ENCODE measurements at regions not wholly inside any gene's neighbourhood (a gene's known extent, or its start where the extent isn't known, plus 50 kb on each side); places are given as distances from the start of the nearest gene placed in this dataset.

DNA sequence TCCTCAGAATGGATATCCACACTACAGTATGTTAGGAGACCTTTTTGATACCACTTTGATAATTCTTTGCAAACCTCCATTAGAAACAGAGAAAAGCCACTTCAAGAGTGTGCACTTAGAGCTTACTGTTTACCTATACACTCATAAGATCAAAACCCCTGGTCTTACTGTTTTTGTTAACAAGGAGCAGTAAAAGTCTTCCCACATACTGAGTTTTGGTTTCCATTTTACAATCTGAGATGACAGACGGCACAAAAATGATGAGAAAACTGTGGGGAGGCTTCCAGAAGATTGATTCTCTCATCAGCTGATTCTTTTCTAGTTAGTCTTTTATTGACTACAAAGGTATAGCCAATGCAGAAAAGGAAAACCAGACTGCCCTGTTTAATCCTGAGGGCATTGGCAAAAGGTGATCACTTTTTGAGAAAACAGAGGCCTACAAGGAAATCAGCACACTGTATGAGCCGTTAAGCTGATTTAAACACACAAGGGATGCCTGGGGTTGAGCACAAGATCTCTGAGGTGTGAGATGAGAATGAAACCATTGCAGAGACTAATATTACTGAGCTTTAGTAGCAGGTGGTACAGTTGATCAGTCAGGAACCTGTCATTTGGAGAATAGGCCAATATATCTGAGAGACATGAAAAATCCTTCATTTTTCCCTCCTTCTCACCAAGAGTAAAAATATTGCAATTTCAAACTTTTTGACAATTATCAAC, 368.6 kb downstream of the GRB14 start:
- H3K27me3 ChIP-seq (replicated peaks; ENCODE audit: insufficient read depth) = peaks cover 6% of the 10 kb centered on the region; the same call in 1 of the 2 replicates
- H3K27ac ChIP-seq = no peak overlapping the region
- no peaks in the 10 kb centered on the region for H3K9me3 ChIP-seq (ENCODE audit: low read depth)
- H3K9ac ChIP-seq = no peak overlapping the region
- no peaks in the 10 kb centered on the region for H3K4me1 ChIP-seq (ENCODE audit: insufficient read depth)
- no peaks in the 10 kb centered on the region for H3F3A ChIP-seq (ENCODE audit: insufficient read depth)
- no peak for TF ChIP-seq EZH2phosphoT487 (IDR thresholded peaks at IDR 0.05; ENCODE audit: insufficient read depth, low read depth)
- no peak for TF ChIP-seq EZH2 (IDR thresholded peaks at IDR 0.05; ENCODE audit: insufficient read depth, poor library complexity, severe bottlenecking)
- no peak for DNase-seq
- in situ Hi-C loops (cut with MboI) = no loop called here
- H3K79me2 ChIP-seq (ENCODE audit: insufficient read depth) = no peaks in the 10 kb centered on the region
- no peak overlapping the region for H3K4me3 ChIP-seq
- no peak overlapping the region for H2AFZ ChIP-seq
- no peaks in the 10 kb centered on the region for H4K20me1 ChIP-seq (ENCODE audit: insufficient read depth)
- no peak overlapping the region for H3K4me2 ChIP-seq (ENCODE audit: unreplicated experiment)
- WGBS, 2 experiments (ENCODE audit: low coverage in 1 of 2, low lambda C conversion rate in 2 of 2, missing lambda C conversion rate in 2 of 2) = 17 to 22% methylated on average over 2 of the region's 2 CpGs
- H3K36me3 ChIP-seq (ENCODE audit: low read depth) = no peaks in the 10 kb centered on the region
- no peaks in the 10 kb centered on the region for H3K9me2 ChIP-seq (ENCODE audit: insufficient read depth)

DNA sequence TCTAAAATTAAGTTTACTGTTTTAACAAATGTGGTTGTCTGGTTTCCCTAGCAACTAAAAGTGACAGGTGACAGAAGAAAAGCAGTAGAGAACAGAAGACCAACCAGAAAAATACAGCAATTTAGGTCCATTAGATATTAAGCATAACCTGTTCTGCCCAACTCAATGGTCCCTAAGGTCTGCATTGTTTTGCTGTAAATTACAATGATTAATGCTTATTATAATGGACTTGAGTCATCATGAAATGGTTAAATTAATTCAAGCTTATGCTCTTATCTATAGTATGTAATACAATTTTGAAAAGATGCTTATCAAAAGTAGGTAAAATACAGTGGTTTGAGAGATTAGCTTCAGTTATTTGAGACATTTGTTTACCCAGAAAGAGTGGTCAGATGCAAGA, 378.0 kb downstream of the GRB14 start:
- no peaks in the 10 kb centered on the region for H3K9me3 ChIP-seq (ENCODE audit: low read depth)
- no peak overlapping the region for H3K9ac ChIP-seq
- no peak overlapping the region for H3K4me2 ChIP-seq (ENCODE audit: unreplicated experiment)
- no peaks in the 10 kb centered on the region for H3K4me1 ChIP-seq (ENCODE audit: insufficient read depth)
- H3F3A ChIP-seq (ENCODE audit: insufficient read depth) = no peaks in the 10 kb centered on the region
- no peaks in the 10 kb centered on the region for H3K79me2 ChIP-seq (ENCODE audit: insufficient read depth)
- TF ChIP-seq EZH2phosphoT487 (IDR thresholded peaks at IDR 0.05; ENCODE audit: insufficient read depth, low read depth) = no peak
- TF ChIP-seq EZH2 (IDR thresholded peaks at IDR 0.05; ENCODE audit: insufficient read depth, poor library complexity, severe bottlenecking) = no peak
- H3K9me2 ChIP-seq (ENCODE audit: insufficient read depth) = no peaks in the 10 kb centered on the region
- no peak overlapping the region for H2AFZ ChIP-seq
- H4K20me1 ChIP-seq (ENCODE audit: insufficient read depth) = no peaks in the 10 kb centered on the region
- no peak overlapping the region for H3K4me3 ChIP-seq
- no peaks in the 10 kb centered on the region for H3K36me3 ChIP-seq (ENCODE audit: low read depth)
- no peak for DNase-seq
- H3K27ac ChIP-seq = no peak overlapping the region
- H3K27me3 ChIP-seq (replicated peaks; ENCODE audit: insufficient read depth) = peaks cover 2% of the 10 kb centered on the region; the same call in 1 of the 2 replicates
- in situ Hi-C loops (cut with MboI) = no loop called here

DNA sequence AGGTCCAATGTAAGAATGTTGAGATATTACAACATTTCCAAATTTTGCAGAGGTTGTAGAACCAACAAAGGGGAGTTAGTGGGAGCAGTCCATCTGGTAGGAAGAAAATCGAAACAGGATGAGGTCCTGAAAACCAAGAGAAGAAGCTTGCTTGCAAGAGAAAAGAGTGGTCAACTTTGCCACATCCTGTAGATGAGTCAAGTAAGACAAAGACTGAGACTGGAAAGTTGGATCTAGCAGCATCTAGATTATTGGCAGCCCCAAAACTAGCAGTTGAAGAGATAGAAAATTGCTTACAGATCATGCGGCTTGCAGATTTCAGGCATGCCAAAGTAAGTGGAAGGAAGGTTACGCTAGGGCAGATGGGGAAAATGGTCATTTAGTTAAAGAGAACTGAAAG, 378.9 kb downstream of the GRB14 start:
- no peak overlapping the region for H2AFZ ChIP-seq
- no peaks in the 10 kb centered on the region for H4K20me1 ChIP-seq (ENCODE audit: insufficient read depth)
- no peaks in the 10 kb centered on the region for H3K9me3 ChIP-seq (ENCODE audit: low read depth)
- in situ Hi-C loops (cut with MboI) = no loop called here
- TF ChIP-seq EZH2phosphoT487 (IDR thresholded peaks at IDR 0.05; ENCODE audit: insufficient read depth, low read depth) (no peak), EZH2 (IDR thresholded peaks at IDR 0.05; ENCODE audit: insufficient read depth, poor library complexity, severe bottlenecking) (no peak)
- no peak for DNase-seq
- peaks cover 2% of the 10 kb centered on the region; the same call in 1 of the 2 replicates for H3K27me3 ChIP-seq (replicated peaks; ENCODE audit: insufficient read depth)
- 44 to 46% methylated on average over 3 of the region's 3 CpGs for WGBS, 2 experiments (ENCODE audit: low coverage in 1 of 2, low lambda C conversion rate in 2 of 2, missing lambda C conversion rate in 2 of 2)
- H3K4me1 ChIP-seq (ENCODE audit: insufficient read depth) = no peaks in the 10 kb centered on the region
- no peaks in the 10 kb centered on the region for H3K36me3 ChIP-seq (ENCODE audit: low read depth)
- no peak overlapping the region for H3K27ac ChIP-seq
- H3K9me2 ChIP-seq (ENCODE audit: insufficient read depth) = no peaks in the 10 kb centered on the region
- no peak overlapping the region for H3K9ac ChIP-seq
- no peak overlapping the region for H3K4me3 ChIP-seq
- no peaks in the 10 kb centered on the region for H3F3A ChIP-seq (ENCODE audit: insufficient read depth)
- no peak overlapping the region for H3K4me2 ChIP-seq (ENCODE audit: unreplicated experiment)
- H3K79me2 ChIP-seq (ENCODE audit: insufficient read depth) = no peaks in the 10 kb centered on the region

DNA sequence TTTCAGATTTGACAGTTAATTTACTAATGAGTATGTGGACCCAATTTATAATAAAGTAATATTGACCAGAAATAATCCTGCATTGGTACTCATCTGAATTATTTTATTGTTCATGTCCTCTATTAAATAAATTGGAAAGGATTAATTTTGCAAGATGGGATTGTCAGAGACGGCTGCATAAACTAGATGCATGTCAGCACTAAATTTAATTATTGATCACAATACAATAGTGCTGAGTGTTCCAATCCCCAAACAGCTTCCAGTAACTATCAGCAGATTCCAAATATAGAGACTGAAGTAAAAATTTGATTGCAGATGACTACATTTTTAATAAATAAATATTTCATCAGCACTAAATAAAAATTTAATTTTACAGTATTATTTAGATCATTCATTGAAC, 387.2 kb downstream of the GRB14 start:
- H3K4me3 ChIP-seq = no peak overlapping the region
- H3K4me2 ChIP-seq (ENCODE audit: unreplicated experiment) = no peak overlapping the region
- H3K9me2 ChIP-seq (ENCODE audit: insufficient read depth) = no peaks in the 10 kb centered on the region
- TF ChIP-seq EZH2 (IDR thresholded peaks at IDR 0.05; ENCODE audit: insufficient read depth, poor library complexity, severe bottlenecking) (no peak), EZH2phosphoT487 (IDR thresholded peaks at IDR 0.05; ENCODE audit: insufficient read depth, low read depth) (no peak)
- no peaks in the 10 kb centered on the region for H4K20me1 ChIP-seq (ENCODE audit: insufficient read depth)
- H2AFZ ChIP-seq = no peak overlapping the region
- H3K27me3 ChIP-seq (replicated peaks; ENCODE audit: insufficient read depth) = 0 out of 2 replicates have a peak, but pooled peaks cover 2% of the 10 kb centered on the region
- no peaks in the 10 kb centered on the region for H3K79me2 ChIP-seq (ENCODE audit: insufficient read depth)
- in situ Hi-C loops (cut with MboI) = no loop called here
- no peaks in the 10 kb centered on the region for H3K4me1 ChIP-seq (ENCODE audit: insufficient read depth)
- no peak overlapping the region for H3K27ac ChIP-seq
- no peak overlapping the region for H3K9ac ChIP-seq
- H3K9me3 ChIP-seq (ENCODE audit: low read depth) = no peaks in the 10 kb centered on the region
- no peaks in the 10 kb centered on the region for H3K36me3 ChIP-seq (ENCODE audit: low read depth)
- 33 to 35% methylated on average over 1 of the region's 1 CpG for WGBS, 2 experiments (ENCODE audit: low coverage in 1 of 2, low lambda C conversion rate in 2 of 2, missing lambda C conversion rate in 2 of 2)
- H3F3A ChIP-seq (ENCODE audit: insufficient read depth) = no peaks in the 10 kb centered on the region
- no peak for DNase-seq

DNA sequence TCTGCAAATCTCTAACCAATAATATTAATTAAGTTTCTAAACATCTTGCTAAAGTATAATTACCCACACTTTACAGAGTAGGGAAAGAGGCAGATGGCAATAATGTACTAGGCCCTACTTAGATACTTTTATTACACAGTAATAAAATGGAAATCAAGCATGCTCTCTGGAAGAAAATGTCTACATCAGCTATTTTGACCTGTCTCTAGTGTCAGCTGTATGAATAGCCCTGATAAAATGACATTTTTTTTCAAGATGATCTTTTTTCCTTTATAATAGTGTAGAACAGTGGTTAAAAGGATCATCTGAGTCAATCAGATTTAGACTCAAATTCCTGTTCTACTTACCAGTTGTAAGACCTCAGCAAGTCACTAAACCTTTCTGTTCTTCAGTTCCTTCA, 397.3 kb downstream of the GRB14 start:
- H3K4me2 ChIP-seq (ENCODE audit: unreplicated experiment) = no peak overlapping the region
- DNase-seq = no peak
- H2AFZ ChIP-seq = no peak overlapping the region
- no peaks in the 10 kb centered on the region for H3K27me3 ChIP-seq (replicated peaks; ENCODE audit: insufficient read depth)
- TF ChIP-seq EZH2phosphoT487 (IDR thresholded peaks at IDR 0.05; ENCODE audit: insufficient read depth, low read depth) = no peak
- no peak for TF ChIP-seq EZH2 (IDR thresholded peaks at IDR 0.05; ENCODE audit: insufficient read depth, poor library complexity, severe bottlenecking)
- H4K20me1 ChIP-seq (ENCODE audit: insufficient read depth) = no peaks in the 10 kb centered on the region
- no peaks in the 10 kb centered on the region for H3K4me1 ChIP-seq (ENCODE audit: insufficient read depth)
- no peak overlapping the region for H3K9ac ChIP-seq
- no peaks in the 10 kb centered on the region for H3K36me3 ChIP-seq (ENCODE audit: low read depth)
- no peaks in the 10 kb centered on the region for H3K79me2 ChIP-seq (ENCODE audit: insufficient read depth)
- in situ Hi-C loops (cut with MboI) = no loop called here
- no peak overlapping the region for H3K27ac ChIP-seq
- H3K9me3 ChIP-seq (ENCODE audit: low read depth) = no peaks in the 10 kb centered on the region
- H3K9me2 ChIP-seq (ENCODE audit: insufficient read depth) = 0 out of 2 replicates have a peak, but pooled peaks cover 4% of the 10 kb centered on the region
- no peak overlapping the region for H3K4me3 ChIP-seq
- H3F3A ChIP-seq (ENCODE audit: insufficient read depth) = no peaks in the 10 kb centered on the region
